Smooth muscle cell (in vitro differentiated cells): ENCODE measurements at regions not wholly inside any gene's neighbourhood (a gene's known extent, or its start where the extent isn't known, plus 50 kb on each side); places are given as distances from the start of the nearest gene placed in this dataset.

Source experiments
- DNase-seq: peaks from one replicate; lab custom pipeline; 2025; ENCODE audit not compliant: unreplicated experiment; lab: John Stamatoyannopoulos, UW
- H2AFZ ChIP-seq: fragments of 200-600 bp; sonication (generic); 2 replicates; pipeline ENCODE4 v1.6.0; 2016; ENCODE audit warnings: antibody characterized with exemption, low read depth, mild to moderate bottlenecking
- H3F3A ChIP-seq: fragments of 200-600 bp; sonication (generic); 2 replicates; pipeline ENCODE4 v1.6.0; 2017; ENCODE audit warnings: antibody characterized with exemption, low read depth
- H3K27ac ChIP-seq: fragments of 200-600 bp; sonication (generic); 2 replicates; pipeline ENCODE4 v1.5.1; 2016; ENCODE audit warnings: low read depth, mild to moderate bottlenecking
- H3K27me3 ChIP-seq: fragments of 200-600 bp; sonication (generic); 2 replicates; pipeline ENCODE4 v1.6.1; 2016; ENCODE audit warnings: low read depth, mild to moderate bottlenecking
- H3K36me3 ChIP-seq: fragments of 200-600 bp; sonication (generic); 2 replicates; pipeline ENCODE4 v1.5.1; 2016; ENCODE audit warnings: low read depth
- H3K4me1 ChIP-seq: fragments of 200-600 bp; sonication (generic); 2 replicates; pipeline ENCODE4 v1.5.1; 2016; ENCODE audit warnings: low read depth
- H3K4me2 ChIP-seq: fragments of 200-600 bp; sonication (generic); 2 replicates; pipeline ENCODE4 v1.6.0; 2016; ENCODE audit warnings: mild to moderate bottlenecking
- H3K4me3 ChIP-seq: fragments of 200-600 bp; sonication (generic); 2 replicates; pipeline ENCODE4 v1.5.1; 2016; ENCODE audit warnings: mild to moderate bottlenecking
- H3K79me2 ChIP-seq: fragments of 200-600 bp; sonication (generic); 2 replicates; pipeline ENCODE4 v1.6.0; 2016; ENCODE audit warnings: low read depth, mild to moderate bottlenecking
- H3K9ac ChIP-seq: fragments of 200-600 bp; sonication (generic); 2 replicates; pipeline ENCODE4 v1.6.0; 2016; ENCODE audit warnings: low read depth
- H3K9me3 ChIP-seq: fragments of 200-600 bp; sonication (generic); replicated peaks from 2 replicates; pipeline ENCODE4 v1.5.1; 2016; ENCODE audit warnings: low read depth
- H4K20me1 ChIP-seq: fragments of 200-600 bp; sonication (generic); 2 replicates; pipeline ENCODE4 v1.6.0; 2016; ENCODE audit warnings: low read depth
- CTCF ChIP-seq: fragments of 200-600 bp; sonication (generic); IDR thresholded peaks from 2 replicates; pipeline ENCODE4 v1.5.1; 2017; ENCODE audit warnings: borderline replicate concordance, mild to moderate bottlenecking, antibody characterized with exemption; ENCODE audit not compliant: insufficient read depth, poor library complexity, severe bottlenecking
- WGBS: methylation state at CpG from one replicate; pipeline ENCODE4 v1.1.7; 2016; ENCODE audit warnings: low lambda C conversion rate; 5-methylcytosine and 5-hydroxymethylcytosine counted together

DNA sequence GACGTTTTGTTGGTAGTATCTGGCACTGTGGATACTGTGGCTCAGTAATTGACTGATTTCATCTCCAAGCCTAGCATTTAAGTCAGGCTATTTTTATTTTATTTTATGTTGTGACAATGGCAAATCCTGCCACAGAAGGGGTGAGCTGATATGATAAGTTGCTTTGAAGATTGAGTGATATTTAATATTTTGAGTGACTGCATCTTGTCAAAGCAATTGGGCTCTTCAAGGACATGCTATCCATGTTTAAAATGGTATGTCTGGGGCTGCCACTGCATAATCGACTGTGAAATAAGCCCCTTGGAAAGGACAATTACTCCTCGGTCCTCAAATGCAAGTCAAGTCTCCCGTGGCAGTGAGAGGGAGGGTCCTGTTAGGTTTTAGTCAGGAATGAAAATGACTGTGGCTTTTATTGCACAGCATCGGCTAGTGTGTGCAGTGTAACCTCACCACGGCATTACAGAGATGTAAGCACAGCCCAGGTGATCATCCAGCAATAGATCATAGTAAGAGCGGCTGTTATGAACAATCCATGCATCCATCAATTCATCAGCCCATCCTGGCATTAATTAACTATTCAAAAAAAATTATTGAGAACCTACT, 178.2 kb downstream of the GBA3 start:
- H3K36me3 ChIP-seq: no peaks in the 10 kb centered on the region
- no peak overlapping the region for H3K4me3 ChIP-seq
- no peak overlapping the region for H3K27ac ChIP-seq
- WGBS: 84% methylated on average over 7 of the region's 7 CpGs
- no peak for TF ChIP-seq CTCF
- H3F3A ChIP-seq: no peaks in the 10 kb centered on the region
- no peak overlapping the region for H3K9ac ChIP-seq
- peaks cover 6% of the 10 kb centered on the region for H3K27me3 ChIP-seq
- no peaks in the 10 kb centered on the region for H4K20me1 ChIP-seq
- DNase-seq: no peak
- H3K9me3 ChIP-seq: no peaks in the 10 kb centered on the region
- no peaks in the 10 kb centered on the region for H3K79me2 ChIP-seq
- no peaks in the 10 kb centered on the region for H3K4me1 ChIP-seq
- no peak overlapping the region for H2AFZ ChIP-seq
- H3K4me2 ChIP-seq: no peak overlapping the region

DNA sequence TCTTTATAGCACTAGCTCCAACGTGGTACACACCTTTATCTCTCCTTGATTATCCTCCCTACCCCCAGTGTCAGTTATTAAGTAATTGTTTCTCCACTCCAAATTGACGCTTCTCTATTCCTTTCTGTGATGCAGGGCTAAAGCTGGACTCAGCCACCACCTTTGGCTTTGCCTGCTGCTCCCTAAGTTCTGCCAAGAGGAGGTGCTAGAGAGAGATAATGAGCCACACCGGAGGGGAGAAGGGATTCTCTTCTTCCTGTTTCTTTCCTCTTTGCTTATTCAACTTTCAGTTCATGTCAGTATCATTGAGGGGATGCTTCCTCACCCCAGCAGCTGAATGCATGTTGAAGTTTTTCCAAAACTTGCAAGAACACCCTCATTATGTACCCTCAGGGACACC, 176.5 kb downstream of the GBA3 start:
- no peaks in the 10 kb centered on the region for H3K9me3 ChIP-seq
- no peaks in the 10 kb centered on the region for H4K20me1 ChIP-seq
- no peak overlapping the region for H3K4me3 ChIP-seq
- no peak overlapping the region for H2AFZ ChIP-seq
- no peaks in the 10 kb centered on the region for H3K79me2 ChIP-seq
- H3F3A ChIP-seq: no peaks in the 10 kb centered on the region
- no peak overlapping the region for H3K4me2 ChIP-seq
- H3K9ac ChIP-seq: no peak overlapping the region
- H3K27me3 ChIP-seq: peaks cover 6% of the 10 kb centered on the region
- no peak overlapping the region for H3K27ac ChIP-seq
- no peaks in the 10 kb centered on the region for H3K36me3 ChIP-seq
- TF ChIP-seq CTCF: no peak
- H3K4me1 ChIP-seq: no peaks in the 10 kb centered on the region
- 55% methylated on average over 3 of the region's 3 CpGs for WGBS
- DNase-seq: no peak
